B cell (primary cell): ENCODE measurements at regions not wholly inside any gene's neighbourhood (a gene's known extent, or its start where the extent isn't known, plus 50 kb on each side); places are given as distances from the start of the nearest gene placed in this dataset.

Experiments used
- ATAC-seq: fragments of 200-7000 bp; cut with Tn5 transposase; one replicate; pipeline ENCODE4 v1.10.0; 2021; ENCODE audit warnings: low read depth, mild to moderate bottlenecking, moderate number of reproducible peaks, moderate library complexity
- CTCF ChIA-PET: fragments of 350-600 bp; sonication (Branson Sonifier 250); formaldehyde crosslinking; loops from one replicate; lab custom pipeline; 2021; ENCODE audit warnings: antibody characterized with exemption, inconsistent platforms; lab: Charles Lee
- POLR2A ChIA-PET: fragments of 350-600 bp; sonication (Branson Sonifier 250); formaldehyde crosslinking; loops from one replicate; lab custom pipeline; 2021; ENCODE audit warnings: antibody characterized with exemption; lab: Charles Lee
- DNase-seq: peaks from one replicate; pipeline ENCODE4 v3.0.0; 2013
- H2AFZ ChIP-seq: 2 replicates; pipeline ENCODE4 v1.6.1; 2012; ENCODE audit warnings: mild to moderate bottlenecking, low read depth, low read length; ENCODE audit not compliant: insufficient read depth, poor library complexity, severe bottlenecking
- H3K27ac ChIP-seq, 2 donors: 1 replicate in 1 of 2; 2 replicates in 1 of 2; pipeline ENCODE4 v1.5.1; 2012 to 2013; ENCODE audit warnings: low read length in 2 of 2, mild to moderate bottlenecking in 2 of 2, moderate library complexity in 1 of 2
- H3K27me3 ChIP-seq, 4 experiments: fragments of 200-600 bp in 1 of 4; sonication (generic) in 1 of 4; replicated peaks in 1 of 4; 1 replicate in 2 of 4; 2 replicates in 2 of 4; pipeline versions ENCODE4 v1.6.1 to v1.7.0; 2013 to 2016; ENCODE audit warnings: low read length in 3 of 4, mild to moderate bottlenecking in 2 of 4, mixed read lengths in 1 of 4, moderate library complexity in 1 of 4; ENCODE audit not compliant: insufficient read depth in 4 of 4, control insufficient read depth in 3 of 4; ENCODE audit errors: control extremely low read depth in 1 of 4
- H3K36me3 ChIP-seq, 2 experiments: replicated peaks in 1 of 2; 1 replicate in 1 of 2; 2 replicates in 1 of 2; pipeline versions ENCODE4 v1.6.1 to v1.7.1; 2013; ENCODE audit warnings: low read length in 1 of 2; ENCODE audit not compliant: insufficient read depth in 2 of 2, control insufficient read depth in 1 of 2; ENCODE audit errors: control extremely low read depth in 1 of 2, extremely low read depth in 1 of 2
- H3K4me1 ChIP-seq, 2 donors: fragments of 200-600 bp in 1 of 2; sonication (generic) in 1 of 2; 1 replicate in 1 of 2; 2 replicates in 1 of 2; pipeline versions ENCODE4 v1.5.1 to v1.6.1; 2013 to 2017; ENCODE audit warnings: low read length in 2 of 2; ENCODE audit not compliant: control insufficient read depth in 2 of 2, insufficient read depth in 2 of 2
- H3K4me2 ChIP-seq: replicated peaks from 2 replicates; pipeline ENCODE3; 2012; ENCODE audit warnings: mild to moderate bottlenecking, low read depth, low read length; ENCODE audit not compliant: poor library complexity, severe bottlenecking
- H3K4me3 ChIP-seq, 5 experiments: fragments of 200-600 bp in 1 of 5; sonication (generic) in 1 of 5; 1 replicate in 3 of 5; 2 replicates in 2 of 5; pipeline versions ENCODE4 v1.5.1 to v1.7.0; 2011 to 2016; ENCODE audit warnings: low read length in 4 of 5, mild to moderate bottlenecking in 4 of 5, low read depth in 2 of 5, control low read depth in 1 of 5, moderate library complexity in 1 of 5; ENCODE audit not compliant: insufficient read depth in 1 of 5; ENCODE audit errors: control extremely low read depth in 1 of 5, extremely low read depth in 1 of 5
- H3K79me2 ChIP-seq: fragments of 200-600 bp; sonication (generic); one replicate; pipeline ENCODE4 v1.6.0; 2016; ENCODE audit warnings: low read length; ENCODE audit not compliant: control insufficient read depth, insufficient read depth
- H3K9ac ChIP-seq: fragments of 200-600 bp; sonication (generic); 2 replicates; pipeline ENCODE4 v1.6.1; 2017; ENCODE audit warnings: mild to moderate bottlenecking, low read length, moderate library complexity
- H3K9me3 ChIP-seq, 3 donors: one replicate each; pipeline versions ENCODE4 v1.6.1 to v1.7.1; 2013; ENCODE audit warnings: low read length in 2 of 3; ENCODE audit not compliant: control insufficient read depth in 2 of 3, insufficient read depth in 1 of 3; ENCODE audit errors: control extremely low read depth in 1 of 3
- H4K20me1 ChIP-seq: 2 replicates; pipeline ENCODE4 v1.6.0; 2012; ENCODE audit warnings: mild to moderate bottlenecking, low read length; ENCODE audit not compliant: insufficient read depth, control insufficient read depth, poor library complexity, severe bottlenecking
- H3K27ac Mint-ChIP-seq: one replicate; pipeline ENCODE4 v1.8.0; 2021; ENCODE audit warnings: mixed read lengths
- H3K27me3 Mint-ChIP-seq: one replicate; pipeline ENCODE4 v1.8.0; 2021; ENCODE audit warnings: mixed read lengths
- H3K4me1 Mint-ChIP-seq: one replicate; pipeline ENCODE4 v1.8.0; 2021; ENCODE audit warnings: mixed read lengths
- H3K4me3 Mint-ChIP-seq: one replicate; pipeline ENCODE4 v1.8.0; 2021; ENCODE audit warnings: mixed read lengths
- H3K9me3 Mint-ChIP-seq: one replicate; pipeline ENCODE4 v1.8.0; 2022; ENCODE audit warnings: mixed read lengths; ENCODE audit not compliant: insufficient read depth
- CTCF ChIP-seq: fragments of 200-600 bp; IDR thresholded peaks from one replicate; pipeline ENCODE4 v1.8.0; 2022; ENCODE audit warnings: antibody characterized with exemption, mild to moderate bottlenecking
- EZH2 ChIP-seq: IDR thresholded peaks from 2 replicates; pipeline ENCODE4 v1.6.1; 2012; ENCODE audit warnings: borderline replicate concordance, low read depth, mild to moderate bottlenecking, moderate library complexity, low read length; ENCODE audit not compliant: insufficient read depth, poor library complexity, severe bottlenecking
- WGBS: methylation state at CpG from one replicate; pipeline ENCODE4 v1.1.5; 2013; ENCODE audit warnings: missing lambda C conversion rate; ENCODE audit not compliant: insufficient coverage; 5-methylcytosine and 5-hydroxymethylcytosine counted together
- intact Hi-C: fragments of 100-400 bp; cut with micrococcal nuclease; formaldehyde crosslinking; loops from one replicate; pipeline ENCODE4 v1.10.0; 2022

GRCh38 chr9:106757514-106757913 is 105.5 kb upstream of the ZNF462 start:
- Histone ChIP-seq H3K9ac (no peak overlapping the region), H3K27ac (no peak overlapping the region), H3K4me2 (no peak overlapping the region), H4K20me1 (no peaks in the 10 kb centered on the region), H3K9me3 (no peaks in the 10 kb centered on the region), H2AFZ (no peak overlapping the region), H3K36me3 (no peaks in the 10 kb centered on the region), H3K4me3 (no peak overlapping the region), H3K4me1 (peaks cover 9 to 10% of the 10 kb centered on the region in 2 donors), H3K79me2 (no peaks in the 10 kb centered on the region), H3K27me3 (no peaks in the 10 kb centered on the region)
- ChIA-PET POLR2A (no interaction called here), CTCF (no interaction called here)
- TF ChIP-seq CTCF = no peak
- no peak for TF ChIP-seq EZH2
- WGBS = no CpG with 5 or more reads among the region's 2 CpGs
- intact Hi-C loops = no loop called here
- Mint-ChIP-seq H3K4me1 (peaks cover 13% of the 10 kb centered on the region), H3K27ac (no peak overlapping the region), H3K9me3 (peaks cover 2% of the 10 kb centered on the region), H3K4me3 (no peak overlapping the region), H3K27me3 (no peaks in the 10 kb centered on the region)
- ATAC-seq = no peak
- DNase-seq = no peak

GRCh38 chr9:106758911-106759310 is 104.1 kb upstream of the ZNF462 start:
- CTCF ChIA-PET = no interaction called here
- ATAC-seq = no peak

More at GRCh38 chr9:106758911-106759310, 104.1 kb upstream of the ZNF462 start:
- no peak for TF ChIP-seq CTCF
- no peak for TF ChIP-seq EZH2
- H3K4me1 ChIP-seq = no peaks in the 10 kb centered on the region
- POLR2A ChIA-PET = no interaction called here
- H3K4me1 Mint-ChIP-seq = peaks cover 2% of the 10 kb centered on the region
- H3K27me3 Mint-ChIP-seq = no peaks in the 10 kb centered on the region
- no peaks in the 10 kb centered on the region for H3K36me3 ChIP-seq
- no peak overlapping the region for H3K4me3 Mint-ChIP-seq
- no peaks in the 10 kb centered on the region for H3K79me2 ChIP-seq
- peaks cover 0 to 3% (median 0%) of the 10 kb centered on the region in 3 donors for H3K9me3 ChIP-seq
- H3K27ac Mint-ChIP-seq = no peak overlapping the region
- intact Hi-C loops = no loop called here
- no peak overlapping the region for H3K4me3 ChIP-seq
- H4K20me1 ChIP-seq = no peaks in the 10 kb centered on the region
- peaks cover 4% of the 10 kb centered on the region for H3K9me3 Mint-ChIP-seq
- no peak overlapping the region for H2AFZ ChIP-seq
- DNase-seq = no peak
- WGBS = no CpG with 5 or more reads among the region's 1 CpG
- no peaks in the 10 kb centered on the region for H3K27me3 ChIP-seq
- no peak overlapping the region for H3K9ac ChIP-seq
- no peak overlapping the region for H3K27ac ChIP-seq
- H3K4me2 ChIP-seq = no peak overlapping the region
